ENCODE measurements at regions not wholly inside any gene's neighbourhood (a gene's known extent, or its start where the extent isn't known, plus 50 kb on each side); places are given as distances from the start of the nearest gene placed in this dataset.

- no peak for DNase-seq
These were observed 58.9 kb upstream of the SGK1 start for GRCh38 chr6:134376785-134377184.

GRCh38 chr6:134375220-134375580 is 57.3 kb upstream of the SGK1 start:
- DNase-seq = no peak

- no peak for DNase-seq
These were observed 56.7 kb upstream of the SGK1 start for GRCh38 chr6:134374491-134375219.

- no peak for DNase-seq
These were observed 56.1 kb upstream of the SGK1 start for GRCh38 chr6:134373993-134374392.

GRCh38 chr6:134373282-134373922 is 55.5 kb upstream of the SGK1 start:
- DNase-seq = no peak

DNA sequence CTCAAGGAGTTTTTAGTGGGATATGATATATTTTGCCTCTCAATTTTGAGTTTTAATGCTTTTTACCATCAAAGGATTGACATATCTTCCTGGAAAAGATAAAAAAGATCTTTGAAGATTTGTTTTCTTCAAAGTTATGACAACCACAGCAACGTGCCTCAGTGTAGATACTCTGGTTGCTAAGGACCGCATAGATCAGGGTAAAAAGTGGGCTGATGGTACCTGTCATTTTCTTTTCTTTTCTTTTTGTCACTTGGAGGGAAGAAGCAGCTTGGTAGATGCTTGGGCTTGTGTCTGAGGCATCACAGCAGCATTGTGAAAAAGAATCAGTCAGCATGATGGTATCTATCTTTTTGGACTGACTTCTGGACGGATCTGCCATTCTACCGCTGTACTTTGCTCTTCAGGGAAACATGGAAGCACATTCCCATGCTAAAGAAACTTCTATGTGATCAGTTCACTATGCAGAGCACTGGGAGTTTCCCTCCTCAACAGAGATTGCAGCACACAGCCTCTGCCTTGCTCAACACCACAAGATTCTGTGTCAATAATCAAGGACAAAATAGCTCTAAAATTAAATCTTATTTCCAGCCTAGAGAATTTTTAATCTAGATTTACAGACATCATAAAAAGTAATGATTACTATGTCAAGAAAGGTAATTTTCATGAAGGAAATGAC is 54.8 kb upstream of the SGK1 start:
- DNase-seq = no peak

- no peak for DNase-seq
These were observed 50.8 kb upstream of the SGK1 start for GRCh38 chr6:134368670-134369069.
